SK-N-SH (cell line): ENCODE measurements at regions not wholly inside any gene's neighbourhood (a gene's known extent, or its start where the extent isn't known, plus 50 kb on each side); places are given as distances from the start of the nearest gene placed in this dataset.
A peak's percentile ranks its signal among the peaks of the same experiment; 100 is the strongest.

ENCODE experiments used
- CTCF ChIA-PET: fragments of 300-600, 350-600 bp; formaldehyde crosslinking; extraction: SDS; loops from one replicate; lab custom pipeline; 2021; lab: Yijun Ruan, JAX
- POLR2A ChIA-PET: fragments of 350-600 bp; sonication (Branson Sonifier 250); formaldehyde crosslinking; extraction: SDS; loops from one replicate; lab custom pipeline; 2020; ENCODE audit warnings: antibody characterized with exemption, inconsistent platforms; lab: Yijun Ruan, JAX
- DNase-seq: peaks from one replicate; pipeline ENCODE4 v3.0.0; 2012
- H2AFZ ChIP-seq: fragments of 200-600 bp; sonication (generic); 2 replicates; pipeline ENCODE4 v1.8.1; 2016; ENCODE audit warnings: antibody characterized with exemption, mild to moderate bottlenecking, low read depth
- H3F3A ChIP-seq: fragments of 200-600 bp; sonication (generic); replicated peaks from 2 replicates; pipeline ENCODE3; 2016; ENCODE audit warnings: antibody characterized with exemption, mild to moderate bottlenecking; ENCODE audit not compliant: insufficient read depth
- H3K27ac ChIP-seq, 2 experiments: fragments of 200-500 bp in 1 of 2; fragments of 200-600 bp in 1 of 2; sonication (Bioruptor generic) in 1 of 2; sonication (generic), shearing (Covaris generic) in 1 of 2; 2 replicates each; pipeline versions ENCODE4 v1.5.1 to v1.6.1; 2014 to 2016; ENCODE audit warnings: low read depth in 2 of 2, inconsistent platforms in 1 of 2, low read length in 1 of 2, mild to moderate bottlenecking in 1 of 2, mixed read lengths in 1 of 2
- H3K27me3 ChIP-seq: fragments of 200-600 bp; sonication (generic), shearing (Covaris generic); 2 replicates; pipeline ENCODE4 v1.6.1; 2016; ENCODE audit warnings: mixed run types; ENCODE audit not compliant: insufficient read depth
- H3K36me3 ChIP-seq, 2 experiments: fragments of 200-500 bp in 1 of 2; fragments of 200-600 bp in 1 of 2; sonication (Bioruptor generic) in 1 of 2; sonication (generic) in 1 of 2; replicated peaks in 1 of 2; 2 replicates each; pipeline versions ENCODE3 to v1.5.1; 2014 to 2016; ENCODE audit warnings: low read length in 1 of 2, mild to moderate bottlenecking in 1 of 2; ENCODE audit not compliant: insufficient read depth in 2 of 2, control insufficient read depth in 1 of 2
- H3K4me1 ChIP-seq, 2 experiments: fragments of 200-500 bp in 1 of 2; fragments of 200-600 bp in 1 of 2; sonication (Bioruptor generic) in 1 of 2; sonication (generic), shearing (Covaris generic) in 1 of 2; 2 replicates each; pipeline versions ENCODE4 v1.5.1 to v1.6.1; 2014 to 2016; ENCODE audit warnings: low read depth in 1 of 2, low read length in 1 of 2, mixed run types in 1 of 2; ENCODE audit not compliant: insufficient read depth in 2 of 2, control insufficient read depth in 1 of 2
- H3K4me2 ChIP-seq: fragments of 200-600 bp; sonication (generic), shearing (Covaris generic); 2 replicates; pipeline ENCODE4 v1.6.1; 2017; ENCODE audit warnings: mixed run types
- H3K4me3 ChIP-seq, 2 experiments: fragments of 200-500 bp in 1 of 2; fragments of 200-600 bp in 1 of 2; sonication (Bioruptor generic) in 1 of 2; sonication (generic), shearing (Covaris generic) in 1 of 2; 2 replicates each; pipeline versions ENCODE4 v1.5.1 to v1.8.1; 2014 to 2016; ENCODE audit warnings: low read depth in 2 of 2, inconsistent platforms in 1 of 2, low read length in 1 of 2, mild to moderate bottlenecking in 1 of 2, mixed read lengths in 1 of 2, moderate library complexity in 1 of 2
- H3K79me2 ChIP-seq: fragments of 200-600 bp; sonication (generic); 2 replicates; pipeline ENCODE4 v1.8.1; 2017; ENCODE audit warnings: mild to moderate bottlenecking; ENCODE audit not compliant: insufficient read depth
- H3K9ac ChIP-seq: fragments of 200-600 bp; sonication (generic); 2 replicates; pipeline ENCODE4 v1.6.1; 2017; ENCODE audit warnings: mixed run types
- H3K9me2 ChIP-seq: fragments of 200-600 bp; sonication (generic); 2 replicates; pipeline ENCODE4 v1.6.1; 2017; ENCODE audit warnings: mixed run types
- H3K9me3 ChIP-seq: fragments of 200-600 bp; sonication (generic); 2 replicates; pipeline ENCODE4 v1.6.1; 2017; ENCODE audit warnings: mixed run types, mild to moderate bottlenecking, moderate library complexity
- H4K20me1 ChIP-seq: fragments of 200-600 bp; sonication (generic); 2 replicates; pipeline ENCODE4 v1.6.1; 2017; ENCODE audit warnings: mild to moderate bottlenecking, mixed run types; ENCODE audit not compliant: insufficient read depth
- CTCF ChIP-seq: fragments of 200-600 bp; sonication (generic); IDR thresholded peaks from 2 replicates; pipeline ENCODE4 v1.6.1; 2017; ENCODE audit warnings: antibody characterized with exemption, mild to moderate bottlenecking, moderate library complexity
- ELF1 ChIP-seq: IDR thresholded peaks from 2 replicates; pipeline ENCODE4 v1.4.0; 2012
- FOSL2 ChIP-seq: IDR thresholded peaks from 2 replicates; pipeline ENCODE4 v1.4.0; 2012; ENCODE audit warnings: low read depth, mild to moderate bottlenecking, moderate library complexity, borderline replicate concordance
- FOXM1 ChIP-seq: IDR thresholded peaks from 2 replicates; pipeline ENCODE4 v1.4.0; 2012; ENCODE audit warnings: low read depth, mild to moderate bottlenecking
- GABPA ChIP-seq: IDR thresholded peaks from 2 replicates; pipeline ENCODE4 v1.4.0; 2012; ENCODE audit warnings: low read depth, mild to moderate bottlenecking
- IRF3 ChIP-seq: fragments of 150-350 bp; IDR thresholded peaks from 2 replicates; pipeline ENCODE4 v1.6.1; 2016; ENCODE audit warnings: mild to moderate bottlenecking, low read depth, low read length
- JUND ChIP-seq: IDR thresholded peaks from 2 replicates; pipeline ENCODE4 v1.4.0; 2012
- MAX ChIP-seq: IDR thresholded peaks from 2 replicates; pipeline ENCODE4 v1.4.0; 2012; ENCODE audit warnings: low read depth
- MEF2A ChIP-seq: IDR thresholded peaks from 2 replicates; pipeline ENCODE4 v1.4.0; 2012; ENCODE audit warnings: low read depth, borderline replicate concordance
- MXI1 ChIP-seq: IDR thresholded peaks from 2 replicates; pipeline ENCODE4 v1.6.1; 2012; ENCODE audit warnings: mild to moderate bottlenecking, low read depth, low read length, improper control_type of control experiment
- NFIC ChIP-seq: IDR thresholded peaks from 2 replicates; pipeline ENCODE4 v1.4.0; 2012; ENCODE audit warnings: borderline replicate concordance
- NRF1 ChIP-seq: IDR thresholded peaks from 2 replicates; pipeline ENCODE4 v1.6.1; 2012; ENCODE audit warnings: low read depth, mild to moderate bottlenecking, low read length
- PBX3 ChIP-seq: IDR thresholded peaks from 2 replicates; pipeline ENCODE4; 2012
- POLR2AphosphoS5 ChIP-seq: IDR thresholded peaks from 2 replicates; pipeline ENCODE4 v1.6.1; 2012; ENCODE audit warnings: low read depth, low read length
- REST ChIP-seq: IDR thresholded peaks from 2 replicates; pipeline ENCODE4 v1.6.1; 2012; ENCODE audit warnings: mild to moderate bottlenecking, low read depth, low read length, moderate library complexity
- RFX5 ChIP-seq: IDR thresholded peaks from 2 replicates; pipeline ENCODE4 v1.6.1; 2012; ENCODE audit warnings: mild to moderate bottlenecking, improper control_type of control experiment, low read length
- RXRA ChIP-seq: IDR thresholded peaks from 2 replicates; pipeline ENCODE4 v1.4.0; 2012; ENCODE audit warnings: low read depth, mild to moderate bottlenecking, borderline replicate concordance
- SIN3A ChIP-seq: IDR thresholded peaks from 2 replicates; pipeline ENCODE4 v1.6.1; 2012; ENCODE audit warnings: low read depth, mild to moderate bottlenecking, low read length, moderate library complexity, borderline replicate concordance
- SMC3 ChIP-seq: IDR thresholded peaks from 2 replicates; pipeline ENCODE4 v1.6.1; 2012; ENCODE audit warnings: low read depth, low read length, improper control_type of control experiment
- TCF12 ChIP-seq: IDR thresholded peaks from 2 replicates; pipeline ENCODE4 v1.4.0; 2012
- TEAD4 ChIP-seq: IDR thresholded peaks from 2 replicates; pipeline ENCODE4 v1.4.0; 2012; ENCODE audit warnings: mild to moderate bottlenecking, borderline replicate concordance; ENCODE audit not compliant: insufficient read depth
- USF1 ChIP-seq: IDR thresholded peaks from 2 replicates; pipeline ENCODE4 v1.4.0; 2012; ENCODE audit warnings: low read depth, borderline replicate concordance
- USF2 ChIP-seq: fragments of 150-350 bp; IDR thresholded peaks from 2 replicates; pipeline ENCODE4 v1.6.1; 2017; ENCODE audit warnings: antibody characterized with exemption, low read length, low read depth, borderline replicate concordance
- YY1 ChIP-seq: IDR thresholded peaks from 2 replicates; pipeline ENCODE4 v1.4.0; 2012; ENCODE audit warnings: low read depth, mild to moderate bottlenecking
- WGBS: methylation state at CpG from one replicate; pipeline ENCODE4 v1.1.6; 2017; ENCODE audit warnings: low lambda C conversion rate; 5-methylcytosine and 5-hydroxymethylcytosine counted together

GRCh38 chr5:98631311-98632054, 142.0 kb upstream of the RGMB start:
- peaks cover 0 to 7% of the 10 kb centered on the region in 2 experiments; a peak in 3 of 4 replicates for H3K4me1 ChIP-seq
- peaks cover 17% of the 10 kb centered on the region for H3F3A ChIP-seq
- H3K79me2 ChIP-seq = no peaks in the 10 kb centered on the region
- H2AFZ ChIP-seq = peak overlapping the region; percentile 19; the same call in 1 of the 2 replicates
- 12% methylated on average over 1 of the region's 1 CpG for WGBS
- no peaks in the 10 kb centered on the region for H3K36me3 ChIP-seq
- peak overlapping the region; percentile 5; the same call in 1 of the 2 replicates for H3K9ac ChIP-seq
- H3K27ac ChIP-seq = peak overlapping the region; percentile 55 to 68; a peak in 3 of 4 replicates
- no peak overlapping the region for H3K4me3 ChIP-seq
- H3K9me2 ChIP-seq = no peaks in the 10 kb centered on the region
- H3K4me2 ChIP-seq = peak overlapping the region; percentile 35
- peaks cover 10% of the 10 kb centered on the region; the same call in 1 of the 2 replicates for H3K9me3 ChIP-seq
- CTCF ChIA-PET = no interaction called here
- DNase-seq = no peak
- POLR2A ChIA-PET = no interaction called here
- H3K27me3 ChIP-seq = no peaks in the 10 kb centered on the region
- no peaks in the 10 kb centered on the region for H4K20me1 ChIP-seq
- TF ChIP-seq GABPA = no peak; the same call in 1 of the 2 replicates
- no peak for TF ChIP-seq SMC3
- TF ChIP-seq IRF3 = no peak
- TF ChIP-seq POLR2AphosphoS5 = peak; percentile 80
- peak; percentile 98 for TF ChIP-seq PBX3
- TF ChIP-seq YY1 = peak; percentile 56
- TF ChIP-seq RFX5 = no peak
- TF ChIP-seq ELF1 = no peak; the same call in 1 of the 2 replicates
- no peak for TF ChIP-seq USF2
- TF ChIP-seq USF1 = no peak
- peak; percentile 98 for TF ChIP-seq TCF12
- peak; percentile 94 for TF ChIP-seq NFIC
- peak; percentile 47; the same call in 1 of the 2 replicates for TF ChIP-seq MAX
- TF ChIP-seq FOXM1 = peak; percentile 92
- TF ChIP-seq CTCF = no peak
- peak; percentile 84 for TF ChIP-seq FOSL2
- TF ChIP-seq NRF1 = no peak
- peak; percentile 67; the same call in 1 of the 2 replicates for TF ChIP-seq SIN3A
- no peak; the same call in none of the 2 replicates for TF ChIP-seq RXRA
- TF ChIP-seq MEF2A = peak; percentile 67; the same call in 1 of the 2 replicates
- TF ChIP-seq TEAD4 = peak; percentile 98
- peak; percentile 99 for TF ChIP-seq JUND
- no peak for TF ChIP-seq MXI1
- no peak for TF ChIP-seq REST
